Activated CD4-positive, alpha-beta T cell treated with anti-CD3 and anti-CD28 coated beads for 4 hours (primary cell): ENCODE measurements at regions not wholly inside any gene's neighbourhood (a gene's known extent, or its start where the extent isn't known, plus 50 kb on each side); places are given as distances from the start of the nearest gene placed in this dataset.
"Not testable (repeated sequence)": the region's sequence is repeated elsewhere in the genome, so short reads cannot be mapped to it uniquely, and the experiment has no call there.

Experiments used
- DNase-seq, 2 donors: peaks; one replicate each; pipeline ENCODE4 v3.0.0-alpha.2; 2020

GRCh38 chr20:52004715-52005114 lies 186.9 kb downstream of the ZFP64 start:
- no peak for DNase-seq

GRCh38 chr20:52004018-52004417 lies 187.6 kb downstream of the ZFP64 start:
- no peak for DNase-seq

GRCh38 chr20:52003415-52003814 lies 188.2 kb downstream of the ZFP64 start:
- DNase-seq: no peak

- DNase-seq: no peak
Measured at GRCh38 chr20:52001999-52002666, 189.4 kb downstream of the ZFP64 start.

- not testable (repeated sequence) for DNase-seq
Measured at GRCh38 chr20:51997281-51997936, 194.2 kb downstream of the ZFP64 start.

- no peak for DNase-seq
Measured at GRCh38 chr20:51995551-51995951, 193.2 kb upstream of the SALL4 start.

GRCh38 chr20:51994751-51995417 lies 192.6 kb upstream of the SALL4 start:
- no peak for DNase-seq

GRCh38 chr20:51987812-51988211 lies 185.5 kb upstream of the SALL4 start:
- DNase-seq: no peak

GRCh38 chr20:51985013-51985415 lies 182.7 kb upstream of the SALL4 start:
- no peak for DNase-seq

GRCh38 chr20:51980277-51980676 lies 178.0 kb upstream of the SALL4 start:
- no peak for DNase-seq

- DNase-seq: no peak
Measured at GRCh38 chr20:51979226-51979625, 176.9 kb upstream of the SALL4 start.

- DNase-seq: no peak
Measured at GRCh38 chr20:51978070-51978501, 175.8 kb upstream of the SALL4 start.

GRCh38 chr20:51972056-51972455 lies 169.7 kb upstream of the SALL4 start:
- DNase-seq: no peak

GRCh38 chr20:51970858-51971257 lies 168.5 kb upstream of the SALL4 start:
- DNase-seq: no peak

- DNase-seq: no peak
Measured at GRCh38 chr20:51969191-51969590, 166.9 kb upstream of the SALL4 start.

GRCh38 chr20:51968151-51968550 lies 165.8 kb upstream of the SALL4 start:
- no peak for DNase-seq

- no peak for DNase-seq
Measured at GRCh38 chr20:51966296-51966971, 164.1 kb upstream of the SALL4 start.

GRCh38 chr20:51961964-51962761 lies 159.8 kb upstream of the SALL4 start:
- DNase-seq: no peak

- DNase-seq: no peak
Measured at GRCh38 chr20:51960047-51960675, 157.8 kb upstream of the SALL4 start.

- no peak for DNase-seq
Measured at GRCh38 chr20:51959066-51959542, 156.8 kb upstream of the SALL4 start.

GRCh38 chr20:51958099-51959065 lies 156.1 kb upstream of the SALL4 start:
- no peak for DNase-seq
